Transverse colon (tissue), 4 donors: ENCODE measurements at regions not wholly inside any gene's neighbourhood (a gene's known extent, or its start where the extent isn't known, plus 50 kb on each side); places are given as distances from the start of the nearest gene placed in this dataset.

Experiments used
- DNase-seq: peaks from one replicate; pipeline ENCODE4 v3.0.0-alpha.2; 2019
- H3K27ac ChIP-seq, 4 donors: fragments of 200-600 bp; sonication (generic); 2 replicates each; pipeline ENCODE4 v1.5.1; 2016 to 2018; ENCODE audit warnings: inconsistent platforms in 4 of 4
- H3K27me3 ChIP-seq: fragments of 200-600 bp; sonication (generic); 2 replicates; pipeline ENCODE4 v1.5.1; 2017; ENCODE audit warnings: inconsistent platforms
- H3K36me3 ChIP-seq, 4 donors: fragments of 200-600 bp; sonication (generic); 2 replicates each; pipeline ENCODE4 v1.5.1; 2017 to 2019; ENCODE audit warnings: inconsistent platforms in 4 of 4
- H3K4me1 ChIP-seq, 4 donors: fragments of 200-600 bp; sonication (generic); 2 replicates each; pipeline ENCODE4 v1.5.1; 2017 to 2020; ENCODE audit warnings: inconsistent platforms in 4 of 4
- H3K4me3 ChIP-seq, 4 donors: fragments of 200-600 bp; sonication (generic); 1 replicate in 1 of 4; 2 replicates in 3 of 4; pipeline versions ENCODE4 v1.5.1 to v1.6.1; 2017 to 2019; ENCODE audit warnings: inconsistent platforms in 4 of 4
- H3K9me3 ChIP-seq, 2 donors: fragments of 200-600 bp; sonication (generic); 2 replicates each; pipeline ENCODE4 v1.5.1; 2017 to 2019; ENCODE audit warnings: inconsistent platforms in 2 of 2
- CTCF ChIP-seq, 5 experiments: fragments of 200-600 bp in 3 of 5; fragments of 450-650 bp in 2 of 5; sonication (generic) in 3 of 5; IDR thresholded peaks; 1 replicate in 2 of 5; 2 replicates in 3 of 5; pipeline ENCODE4 v1.5.1; 2016 to 2017; ENCODE audit warnings: antibody characterized with exemption in 5 of 5, inconsistent platforms in 3 of 5, mild to moderate bottlenecking in 2 of 5, moderate library complexity in 1 of 5
- EP300 ChIP-seq: sonication (generic); formaldehyde crosslinking; IDR thresholded peaks from one replicate; pipeline ENCODE4 v1.6.1; 2017; ENCODE audit warnings: antibody characterized with exemption, low read depth
- POLR2A ChIP-seq: fragments of 450-650 bp; IDR thresholded peaks from one replicate; pipeline ENCODE4 v1.6.1; 2016; ENCODE audit warnings: antibody characterized with exemption, mild to moderate bottlenecking, moderate library complexity
- POLR2AphosphoS5 ChIP-seq, 3 donors: sonication (generic); formaldehyde crosslinking; IDR thresholded peaks; one replicate each; pipeline ENCODE4 v1.6.1; 2016; ENCODE audit warnings: antibody characterized with exemption in 3 of 3
- WGBS, 2 donors: methylation state at CpG; one replicate each; pipeline ENCODE4 v1.1.5; 2018; ENCODE audit warnings: low coverage in 1 of 2; 5-methylcytosine and 5-hydroxymethylcytosine counted together
- in situ Hi-C, 4 donors: fragments of 200-750 bp; cut with MboI; loops; one replicate each; pipeline versions ENCODE4 v1.15.0 to v1.15.1; 2017; ENCODE audit warnings: low sequenced_read_pairs in 3 of 4, low pct_ligation_motif_present in 1 of 4, low pct_unique_long_range_greater_than_20kb in 1 of 4
- intact Hi-C: fragments of 100-400 bp; cut with DNase I; formaldehyde crosslinking; loops from one replicate; pipeline ENCODE4 v1.15.1; 2023; ENCODE audit warnings: low total_unique reads

GRCh38 chr22:47631571-47632102 lies 869.2 kb downstream of the TBC1D22A start:
- no peak overlapping the region for H3K27ac ChIP-seq
- H3K9me3 ChIP-seq = no peaks in the 10 kb centered on the region
- peaks cover 9% of the 10 kb centered on the region for H3K27me3 ChIP-seq
- intact Hi-C loops = no loop called here
- H3K4me3 ChIP-seq = no peak overlapping the region
- no peak for TF ChIP-seq POLR2A
- 72 to 90% methylated on average over 5 to 31 of the region's 31 CpGs for WGBS, 2 donors
- DNase-seq = no peak
- H3K4me1 ChIP-seq = no peaks in the 10 kb centered on the region
- in situ Hi-C loops = no loop called here
- no peaks in the 10 kb centered on the region for H3K36me3 ChIP-seq

- in situ Hi-C loops = no loop called here
- TF ChIP-seq POLR2A (no peak), EP300 (no peak), CTCF (IDR thresholded peaks at IDR 0.05) (no peak), POLR2AphosphoS5 (IDR thresholded peaks at IDR 0.05) (no peak)
- 73 to 82% methylated on average over 9 to 22 of the region's 22 CpGs for WGBS, 2 donors
These were observed 868.5 kb downstream of the TBC1D22A start for GRCh38 chr22:47630741-47631534.

GRCh38 chr22:47629791-47630655 lies 867.6 kb downstream of the TBC1D22A start:
- no peak for TF ChIP-seq EP300
- no peak for TF ChIP-seq POLR2AphosphoS5 (IDR thresholded peaks at IDR 0.05)
- no peak for TF ChIP-seq CTCF (IDR thresholded peaks at IDR 0.05)
- no peak for TF ChIP-seq POLR2A
- Histone ChIP-seq H3K4me1 (no peaks in the 10 kb centered on the region), H3K27me3 (no peaks in the 10 kb centered on the region), H3K4me3 (no peak overlapping the region), H3K9me3 (no peaks in the 10 kb centered on the region), H3K36me3 (no peaks in the 10 kb centered on the region), H3K27ac (no peak overlapping the region)
- in situ Hi-C loops = no loop called here
- WGBS, 2 donors = 66% methylated on average over 11 of the region's 11 CpGs; no CpG with 5 or more reads in 1 of the 2 donors
- intact Hi-C loops = no loop called here
- DNase-seq = no peak

More at GRCh38 chr22:47630741-47631534, 868.5 kb downstream of the TBC1D22A start:
- Histone ChIP-seq H3K27ac (no peak overlapping the region), H3K4me1 (no peaks in the 10 kb centered on the region), H3K4me3 (no peak overlapping the region), H3K9me3 (no peaks in the 10 kb centered on the region), H3K36me3 (no peaks in the 10 kb centered on the region), H3K27me3 (peaks cover 2% of the 10 kb centered on the region)
- intact Hi-C loops = no loop called here
- no peak for DNase-seq

GRCh38 chr22:47629273-47629711 lies 866.8 kb downstream of the TBC1D22A start:
- Histone ChIP-seq H3K9me3 (no peaks in the 10 kb centered on the region), H3K36me3 (no peaks in the 10 kb centered on the region), H3K27me3 (no peaks in the 10 kb centered on the region), H3K4me1 (no peaks in the 10 kb centered on the region), H3K4me3 (no peak overlapping the region), H3K27ac (no peak overlapping the region)
- intact Hi-C loops = no loop called here
- TF ChIP-seq EP300 (no peak), POLR2A (no peak), POLR2AphosphoS5 (IDR thresholded peaks at IDR 0.05) (no peak), CTCF (IDR thresholded peaks at IDR 0.05) (no peak)
- no peak for DNase-seq
- in situ Hi-C loops = no loop called here
- WGBS, 2 donors = 71% methylated on average over 15 of the region's 18 CpGs; no CpG with 5 or more reads in 1 of the 2 donors
